ENCODE measurements at regions not wholly inside any gene's neighbourhood (a gene's known extent, or its start where the extent isn't known, plus 50 kb on each side); places are given as distances from the start of the nearest gene placed in this dataset.

DNA sequence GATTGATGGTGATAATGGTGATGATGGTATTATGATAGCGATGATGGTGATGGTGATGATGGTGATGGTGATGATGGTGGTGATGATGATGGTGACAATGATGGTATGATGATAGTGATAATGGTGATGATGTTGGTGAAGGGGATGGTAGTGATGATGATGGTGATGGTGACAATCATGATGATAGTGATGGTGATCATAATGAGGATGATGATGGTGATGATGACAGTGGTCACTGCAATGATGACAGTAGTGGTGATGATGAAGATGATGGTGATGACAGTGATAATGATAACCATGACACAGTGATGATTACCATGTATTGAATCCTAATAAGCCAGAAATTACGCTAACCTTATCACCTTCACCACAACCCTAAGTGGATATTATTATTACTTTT lies 128.2 kb downstream of the SHANK2 start:
- TF ChIP-seq, protein P1, sequence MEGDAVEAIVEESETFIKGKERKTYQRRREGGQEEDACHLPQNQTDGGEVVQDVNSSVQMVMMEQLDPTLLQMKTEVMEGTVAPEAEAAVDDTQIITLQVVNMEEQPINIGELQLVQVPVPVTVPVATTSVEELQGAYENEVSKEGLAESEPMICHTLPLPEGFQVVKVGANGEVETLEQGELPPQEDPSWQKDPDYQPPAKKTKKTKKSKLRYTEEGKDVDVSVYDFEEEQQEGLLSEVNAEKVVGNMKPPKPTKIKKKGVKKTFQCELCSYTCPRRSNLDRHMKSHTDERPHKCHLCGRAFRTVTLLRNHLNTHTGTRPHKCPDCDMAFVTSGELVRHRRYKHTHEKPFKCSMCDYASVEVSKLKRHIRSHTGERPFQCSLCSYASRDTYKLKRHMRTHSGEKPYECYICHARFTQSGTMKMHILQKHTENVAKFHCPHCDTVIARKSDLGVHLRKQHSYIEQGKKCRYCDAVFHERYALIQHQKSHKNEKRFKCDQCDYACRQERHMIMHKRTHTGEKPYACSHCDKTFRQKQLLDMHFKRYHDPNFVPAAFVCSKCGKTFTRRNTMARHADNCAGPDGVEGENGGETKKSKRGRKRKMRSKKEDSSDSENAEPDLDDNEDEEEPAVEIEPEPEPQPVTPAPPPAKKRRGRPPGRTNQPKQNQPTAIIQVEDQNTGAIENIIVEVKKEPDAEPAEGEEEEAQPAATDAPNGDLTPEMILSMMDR (IDR thresholded peaks at IDR 0.05), result no peak
- no peak for TF ChIP-seq POLR2A (IDR thresholded peaks at IDR 0.05)
